ENCODE measurements at regions not wholly inside any gene's neighbourhood (a gene's known extent, or its start where the extent isn't known, plus 50 kb on each side); places are given as distances from the start of the nearest gene placed in this dataset.

DNA sequence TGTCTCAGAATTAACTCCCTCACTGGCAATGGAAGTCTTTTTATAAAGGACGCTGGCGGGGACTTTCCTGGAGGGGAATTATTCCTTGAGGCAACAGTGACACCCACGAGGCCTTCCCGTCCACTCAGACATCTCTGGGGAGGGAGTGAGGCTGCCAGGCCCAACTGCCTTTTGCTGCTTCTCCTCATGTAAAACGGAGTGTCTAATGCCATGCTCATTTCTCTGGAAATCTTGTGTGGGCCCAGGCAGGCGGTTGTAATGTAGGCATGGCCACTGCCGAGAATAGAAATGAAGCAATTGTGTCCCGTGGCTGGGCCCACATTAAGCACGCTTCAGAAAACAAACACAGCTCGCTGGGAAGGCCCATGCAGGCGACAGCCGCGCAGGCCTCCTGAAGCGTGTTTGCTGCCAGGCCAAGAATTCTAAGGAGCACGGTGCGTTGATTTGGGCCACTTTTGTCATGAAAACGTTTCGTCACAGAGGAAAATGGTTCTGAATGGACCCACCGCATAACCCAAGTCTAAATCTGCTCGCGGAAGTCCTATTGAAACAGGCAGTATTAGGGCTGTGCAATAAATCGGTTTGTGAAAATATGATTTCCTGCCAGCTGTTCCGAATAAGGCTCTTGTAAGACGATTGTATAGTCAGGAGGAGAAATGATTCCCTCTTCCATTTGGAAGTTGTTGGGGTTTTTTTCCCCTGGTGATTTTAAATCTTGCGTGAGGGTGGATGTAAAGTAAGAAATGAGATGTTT lies 104.2 kb upstream of the CHST15 start:
- no peaks in the 10 kb centered on the region for H3K79me2 ChIP-seq (replicated peaks; ENCODE audit: insufficient read depth)
- no peak for ATAC-seq
- 0 out of 2 replicates have a peak, but pooled peaks cover 3% of the 10 kb centered on the region for H3F3A ChIP-seq (replicated peaks; ENCODE audit: low read depth)
- no peaks in the 10 kb centered on the region for H4K20me1 ChIP-seq (replicated peaks; ENCODE audit: insufficient read depth)
- Mint-ChIP-seq H3K4me1 (peaks cover 5% of the 10 kb centered on the region; the same call in 2 of the 3 replicates), H3K36me3 (ENCODE audit: low read depth) (no peaks in the 10 kb centered on the region; the same call in 2 of the 3 replicates), H3K4me3 (no peak overlapping the region), H3K27me3 (ENCODE audit: insufficient read depth, low read depth, poor library complexity) (peaks cover 10% of the 10 kb centered on the region), H3K27ac (no peak overlapping the region), H3K9me3 (no peaks in the 10 kb centered on the region; the same call in 2 of the 3 replicates)
- TF ChIP-seq, protein P1, sequence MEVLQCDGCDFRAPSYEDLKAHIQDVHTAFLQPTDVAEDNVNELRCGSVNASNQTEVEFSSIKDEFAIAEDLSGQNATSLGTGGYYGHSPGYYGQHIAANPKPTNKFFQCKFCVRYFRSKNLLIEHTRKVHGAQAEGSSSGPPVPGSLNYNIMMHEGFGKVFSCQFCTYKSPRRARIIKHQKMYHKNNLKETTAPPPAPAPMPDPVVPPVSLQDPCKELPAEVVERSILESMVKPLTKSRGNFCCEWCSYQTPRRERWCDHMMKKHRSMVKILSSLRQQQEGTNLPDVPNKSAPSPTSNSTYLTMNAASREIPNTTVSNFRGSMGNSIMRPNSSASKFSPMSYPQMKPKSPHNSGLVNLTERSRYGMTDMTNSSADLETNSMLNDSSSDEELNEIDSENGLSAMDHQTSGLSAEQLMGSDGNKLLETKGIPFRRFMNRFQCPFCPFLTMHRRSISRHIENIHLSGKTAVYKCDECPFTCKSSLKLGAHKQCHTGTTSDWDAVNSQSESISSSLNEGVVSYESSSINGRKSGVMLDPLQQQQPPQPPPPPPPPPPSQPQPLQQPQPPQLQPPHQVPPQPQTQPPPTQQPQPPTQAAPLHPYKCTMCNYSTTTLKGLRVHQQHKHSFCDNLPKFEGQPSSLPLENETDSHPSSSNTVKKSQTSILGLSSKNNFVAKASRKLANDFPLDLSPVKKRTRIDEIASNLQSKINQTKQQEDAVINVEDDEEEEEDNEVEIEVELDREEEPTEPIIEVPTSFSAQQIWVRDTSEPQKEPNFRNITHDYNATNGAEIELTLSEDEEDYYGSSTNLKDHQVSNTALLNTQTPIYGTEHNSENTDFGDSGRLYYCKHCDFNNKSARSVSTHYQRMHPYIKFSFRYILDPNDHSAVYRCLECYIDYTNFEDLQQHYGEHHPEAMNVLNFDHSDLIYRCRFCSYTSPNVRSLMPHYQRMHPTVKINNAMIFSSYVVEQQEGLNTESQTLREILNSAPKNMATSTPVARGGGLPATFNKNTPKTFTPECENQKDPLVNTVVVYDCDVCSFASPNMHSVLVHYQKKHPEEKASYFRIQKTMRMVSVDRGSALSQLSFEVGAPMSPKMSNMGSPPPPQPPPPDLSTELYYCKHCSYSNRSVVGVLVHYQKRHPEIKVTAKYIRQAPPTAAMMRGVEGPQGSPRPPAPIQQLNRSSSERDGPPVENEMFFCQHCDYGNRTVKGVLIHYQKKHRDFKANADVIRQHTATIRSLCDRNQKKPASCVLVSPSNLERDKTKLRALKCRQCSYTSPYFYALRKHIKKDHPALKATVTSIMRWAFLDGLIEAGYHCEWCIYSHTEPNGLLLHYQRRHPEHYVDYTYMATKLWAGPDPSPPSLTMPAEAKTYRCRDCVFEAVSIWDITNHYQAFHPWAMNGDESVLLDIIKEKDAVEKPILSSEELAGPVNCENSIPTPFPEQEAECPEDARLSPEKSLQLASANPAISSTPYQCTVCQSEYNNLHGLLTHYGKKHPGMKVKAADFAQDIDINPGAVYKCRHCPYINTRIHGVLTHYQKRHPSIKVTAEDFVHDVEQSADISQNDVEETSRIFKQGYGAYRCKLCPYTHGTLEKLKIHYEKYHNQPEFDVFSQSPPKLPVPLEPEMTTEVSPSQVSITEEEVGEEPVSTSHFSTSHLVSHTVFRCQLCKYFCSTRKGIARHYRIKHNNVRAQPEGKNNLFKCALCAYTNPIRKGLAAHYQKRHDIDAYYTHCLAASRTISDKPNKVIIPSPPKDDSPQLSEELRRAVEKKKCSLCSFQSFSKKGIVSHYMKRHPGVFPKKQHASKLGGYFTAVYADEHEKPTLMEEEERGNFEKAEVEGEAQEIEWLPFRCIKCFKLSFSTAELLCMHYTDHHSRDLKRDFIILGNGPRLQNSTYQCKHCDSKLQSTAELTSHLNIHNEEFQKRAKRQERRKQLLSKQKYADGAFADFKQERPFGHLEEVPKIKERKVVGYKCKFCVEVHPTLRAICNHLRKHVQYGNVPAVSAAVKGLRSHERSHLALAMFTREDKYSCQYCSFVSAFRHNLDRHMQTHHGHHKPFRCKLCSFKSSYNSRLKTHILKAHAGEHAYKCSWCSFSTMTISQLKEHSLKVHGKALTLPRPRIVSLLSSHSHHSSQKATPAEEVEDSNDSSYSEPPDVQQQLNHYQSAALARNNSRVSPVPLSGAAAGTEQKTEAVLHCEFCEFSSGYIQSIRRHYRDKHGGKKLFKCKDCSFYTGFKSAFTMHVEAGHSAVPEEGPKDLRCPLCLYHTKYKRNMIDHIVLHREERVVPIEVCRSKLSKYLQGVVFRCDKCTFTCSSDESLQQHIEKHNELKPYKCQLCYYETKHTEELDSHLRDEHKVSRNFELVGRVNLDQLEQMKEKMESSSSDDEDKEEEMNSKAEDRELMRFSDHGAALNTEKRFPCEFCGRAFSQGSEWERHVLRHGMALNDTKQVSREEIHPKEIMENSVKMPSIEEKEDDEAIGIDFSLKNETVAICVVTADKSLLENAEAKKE (CRISPR knock-in tag; IDR thresholded peaks at IDR 0.05), result no peak
- no peak for TF ChIP-seq ZNF331 (CRISPR knock-in tag; IDR thresholded peaks at IDR 0.05; ENCODE audit: low read depth)
- no peak for TF ChIP-seq ZNF114 (CRISPR knock-in tag; IDR thresholded peaks at IDR 0.05)
- no peak for TF ChIP-seq STAT1 (IDR thresholded peaks at IDR 0.05; ENCODE audit: unreplicated experiment)
- no peak for DNase-seq (ENCODE audit: low spot score)
- H3K27ac ChIP-seq (ENCODE audit: low read depth), result no peak overlapping the region
- H3K27me3 ChIP-seq (ENCODE audit: insufficient read depth), result no peaks in the 10 kb centered on the region
- no peak overlapping the region for H3K4me2 ChIP-seq
- peak overlapping the region; percentile 85 for H2AFZ ChIP-seq
- no peaks in the 10 kb centered on the region for H3K4me1 ChIP-seq (ENCODE audit: insufficient read depth)
- no peaks in the 10 kb centered on the region; the same call in 1 of the 2 replicates for H3K9me2 ChIP-seq (ENCODE audit: insufficient read depth)
- H3K36me3 ChIP-seq (ENCODE audit: insufficient read depth), result no peaks in the 10 kb centered on the region
- no peak overlapping the region for H3K4me3 ChIP-seq

DNA sequence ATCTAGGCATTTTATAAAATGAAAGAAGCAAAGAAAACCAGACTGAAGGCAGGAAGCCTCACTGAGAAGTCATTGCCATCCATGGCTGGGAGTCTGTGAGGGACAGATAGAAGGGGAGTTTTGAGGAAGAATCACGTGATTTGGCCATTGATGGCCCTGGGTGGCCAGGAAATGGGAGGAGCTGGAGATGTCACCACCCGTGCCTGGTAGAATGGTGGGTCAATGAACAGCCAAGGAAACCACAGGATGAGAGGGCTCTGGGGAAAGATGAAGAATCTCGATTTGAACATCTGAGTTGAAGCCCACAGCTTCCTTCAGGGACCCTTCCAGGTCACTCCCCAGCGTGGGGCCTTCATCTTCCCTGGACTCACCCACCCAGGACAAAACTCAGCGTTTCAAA lies 103.3 kb upstream of the CHST15 start:
- Histone ChIP-seq H4K20me1 (replicated peaks; ENCODE audit: insufficient read depth) (no peaks in the 10 kb centered on the region), H3K27me3 (ENCODE audit: insufficient read depth) (no peaks in the 10 kb centered on the region), H3K79me2 (replicated peaks; ENCODE audit: insufficient read depth) (no peaks in the 10 kb centered on the region), H3K36me3 (ENCODE audit: insufficient read depth) (no peaks in the 10 kb centered on the region), H3K4me2 (no peak overlapping the region), H3K27ac (ENCODE audit: low read depth) (no peak overlapping the region), H3K4me1 (ENCODE audit: insufficient read depth) (no peaks in the 10 kb centered on the region), H3K9me2 (ENCODE audit: insufficient read depth) (no peaks in the 10 kb centered on the region; the same call in 1 of the 2 replicates), H3K4me3 (no peak overlapping the region), H3F3A (replicated peaks; ENCODE audit: low read depth) (0 out of 2 replicates have a peak, but pooled peaks cover 3% of the 10 kb centered on the region), H2AFZ (no peak overlapping the region)
- Mint-ChIP-seq H3K27ac (no peak overlapping the region), H3K4me1 (peaks cover 5% of the 10 kb centered on the region; the same call in 2 of the 3 replicates), H3K4me3 (no peak overlapping the region), H3K36me3 (ENCODE audit: low read depth) (no peaks in the 10 kb centered on the region; the same call in 2 of the 3 replicates), H3K9me3 (no peaks in the 10 kb centered on the region; the same call in 2 of the 3 replicates), H3K27me3 (ENCODE audit: insufficient read depth, low read depth, poor library complexity) (peaks cover 10% of the 10 kb centered on the region)
- ATAC-seq, result no peak
- no peak for DNase-seq (ENCODE audit: low spot score)
- TF ChIP-seq, protein P2, sequence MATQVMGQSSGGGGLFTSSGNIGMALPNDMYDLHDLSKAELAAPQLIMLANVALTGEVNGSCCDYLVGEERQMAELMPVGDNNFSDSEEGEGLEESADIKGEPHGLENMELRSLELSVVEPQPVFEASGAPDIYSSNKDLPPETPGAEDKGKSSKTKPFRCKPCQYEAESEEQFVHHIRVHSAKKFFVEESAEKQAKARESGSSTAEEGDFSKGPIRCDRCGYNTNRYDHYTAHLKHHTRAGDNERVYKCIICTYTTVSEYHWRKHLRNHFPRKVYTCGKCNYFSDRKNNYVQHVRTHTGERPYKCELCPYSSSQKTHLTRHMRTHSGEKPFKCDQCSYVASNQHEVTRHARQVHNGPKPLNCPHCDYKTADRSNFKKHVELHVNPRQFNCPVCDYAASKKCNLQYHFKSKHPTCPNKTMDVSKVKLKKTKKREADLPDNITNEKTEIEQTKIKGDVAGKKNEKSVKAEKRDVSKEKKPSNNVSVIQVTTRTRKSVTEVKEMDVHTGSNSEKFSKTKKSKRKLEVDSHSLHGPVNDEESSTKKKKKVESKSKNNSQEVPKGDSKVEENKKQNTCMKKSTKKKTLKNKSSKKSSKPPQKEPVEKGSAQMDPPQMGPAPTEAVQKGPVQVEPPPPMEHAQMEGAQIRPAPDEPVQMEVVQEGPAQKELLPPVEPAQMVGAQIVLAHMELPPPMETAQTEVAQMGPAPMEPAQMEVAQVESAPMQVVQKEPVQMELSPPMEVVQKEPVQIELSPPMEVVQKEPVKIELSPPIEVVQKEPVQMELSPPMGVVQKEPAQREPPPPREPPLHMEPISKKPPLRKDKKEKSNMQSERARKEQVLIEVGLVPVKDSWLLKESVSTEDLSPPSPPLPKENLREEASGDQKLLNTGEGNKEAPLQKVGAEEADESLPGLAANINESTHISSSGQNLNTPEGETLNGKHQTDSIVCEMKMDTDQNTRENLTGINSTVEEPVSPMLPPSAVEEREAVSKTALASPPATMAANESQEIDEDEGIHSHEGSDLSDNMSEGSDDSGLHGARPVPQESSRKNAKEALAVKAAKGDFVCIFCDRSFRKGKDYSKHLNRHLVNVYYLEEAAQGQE (IDR thresholded peaks at IDR 0.05; ENCODE audit: unreplicated experiment), result no peak
